Hepatocyte (in vitro differentiated cells): ENCODE measurements at regions not wholly inside any gene's neighbourhood (a gene's known extent, or its start where the extent isn't known, plus 50 kb on each side); places are given as distances from the start of the nearest gene placed in this dataset.

Experiments
- CTCF ChIP-seq: fragments of 200-600 bp; sonication (generic); IDR thresholded peaks from 2 replicates; pipeline ENCODE4 v1.5.1; 2016; ENCODE audit warnings: antibody characterized with exemption, mild to moderate bottlenecking; ENCODE audit not compliant: poor library complexity
- EZH2 ChIP-seq: fragments of 200-600 bp; sonication (generic); IDR thresholded peaks from 2 replicates; pipeline ENCODE4 v1.6.1; 2016; ENCODE audit warnings: antibody characterized with exemption, mild to moderate bottlenecking, borderline replicate concordance
- EZH2phosphoT487 ChIP-seq: fragments of 200-600 bp; sonication (generic); IDR thresholded peaks from one replicate; pipeline ENCODE4 v1.6.1; 2018; ENCODE audit warnings: antibody characterized with exemption, mild to moderate bottlenecking, low read depth, moderate library complexity; ENCODE audit not compliant: unreplicated experiment, severe bottlenecking

GRCh38 chr2:34288016-34288415 lies 688.9 kb upstream of the FAM98A start:
- TF ChIP-seq CTCF: no peak
- no peak for TF ChIP-seq EZH2
- TF ChIP-seq EZH2phosphoT487: no peak
